Pons (tissue), 1 donor: ENCODE measurements at regions not wholly inside any gene's neighbourhood (a gene's known extent, or its start where the extent isn't known, plus 50 kb on each side); places are given as distances from the start of the nearest gene placed in this dataset.
"Not testable (repeated sequence)": the region's sequence is repeated elsewhere in the genome, so short reads cannot be mapped to it uniquely, and the experiment has no call there.

Experiments used
- DNase-seq: peaks from one replicate; pipeline ENCODE4 v3.0.0-alpha.2; 2016; ENCODE audit warnings: low spot score

- no peak for DNase-seq
Observed at GRCh38 chr2:14424478-14425390, 207.8 kb upstream of the LRATD1 start.

- no peak for DNase-seq
Observed at GRCh38 chr2:14425869-14426268, 206.6 kb upstream of the LRATD1 start.

GRCh38 chr2:14428056-14428455 lies 204.5 kb upstream of the LRATD1 start:
- DNase-seq: peak; percentile 37

- DNase-seq: no peak
Observed at GRCh38 chr2:14433946-14434495, 198.5 kb upstream of the LRATD1 start.

GRCh38 chr2:14445670-14446069 lies 186.8 kb upstream of the LRATD1 start:
- no peak for DNase-seq

- DNase-seq: no peak
Observed at GRCh38 chr2:14448340-14448739, 184.2 kb upstream of the LRATD1 start.

GRCh38 chr2:14451312-14451711 lies 181.2 kb upstream of the LRATD1 start:
- DNase-seq: no peak

- DNase-seq: no peak
Observed at GRCh38 chr2:14454202-14454601, 178.3 kb upstream of the LRATD1 start.

- no peak for DNase-seq
Observed at GRCh38 chr2:14459786-14460325, 172.7 kb upstream of the LRATD1 start.

- no peak for DNase-seq
Observed at GRCh38 chr2:14475994-14476393, 156.5 kb upstream of the LRATD1 start.

GRCh38 chr2:14479486-14479885 lies 153.0 kb upstream of the LRATD1 start:
- DNase-seq: no peak

GRCh38 chr2:14480120-14480519 lies 152.4 kb upstream of the LRATD1 start:
- DNase-seq: no peak

- no peak for DNase-seq
Observed at GRCh38 chr2:14480906-14481305, 151.6 kb upstream of the LRATD1 start.

- no peak for DNase-seq
Observed at GRCh38 chr2:14492920-14493503, 139.5 kb upstream of the LRATD1 start.

- DNase-seq: no peak
Observed at GRCh38 chr2:14494759-14495158, 137.8 kb upstream of the LRATD1 start.

- DNase-seq: no peak
Observed at GRCh38 chr2:14501061-14501460, 131.5 kb upstream of the LRATD1 start.

- DNase-seq: not testable (repeated sequence)
Observed at GRCh38 chr2:14506955-14507354, 125.6 kb upstream of the LRATD1 start.

GRCh38 chr2:14511541-14511940 lies 121.0 kb upstream of the LRATD1 start:
- no peak for DNase-seq

GRCh38 chr2:14513903-14514302 lies 118.6 kb upstream of the LRATD1 start:
- DNase-seq: peak; percentile 14

GRCh38 chr2:14516844-14517243 lies 115.7 kb upstream of the LRATD1 start:
- DNase-seq: no peak

- DNase-seq: no peak
Observed at GRCh38 chr2:14517731-14518130, 114.8 kb upstream of the LRATD1 start.

GRCh38 chr2:14520385-14520945 lies 112.1 kb upstream of the LRATD1 start:
- DNase-seq: no peak
